Kidney epithelial cell (primary cell): ENCODE measurements at regions not wholly inside any gene's neighbourhood (a gene's known extent, or its start where the extent isn't known, plus 50 kb on each side); places are given as distances from the start of the nearest gene placed in this dataset.

Source experiments
- DNase-seq: peaks from one replicate; pipeline ENCODE4 v3.0.0-alpha.2; 2010; ENCODE audit warnings: low read depth
- H3K27me3 ChIP-seq: 2 replicates; pipeline ENCODE4 v1.6.0; 2011; ENCODE audit warnings: low read length; ENCODE audit not compliant: control insufficient read depth, insufficient read depth
- H3K36me3 ChIP-seq: 2 replicates; pipeline ENCODE4 v1.5.1; 2011; ENCODE audit warnings: low read length; ENCODE audit not compliant: control insufficient read depth, insufficient read depth
- H3K4me3 ChIP-seq: 2 replicates; pipeline ENCODE4 v1.5.1; 2011; ENCODE audit warnings: low read depth, mild to moderate bottlenecking, control low read depth, low read length
- TF ChIP-seq, protein P1 (sequence below): IDR thresholded peaks from 2 replicates; pipeline ENCODE4 v1.5.1; 2011; ENCODE audit warnings: mild to moderate bottlenecking, moderate library complexity, low read length, control low read depth, inconsistent platforms; ENCODE audit not compliant: insufficient read depth, poor library complexity, severe bottlenecking

DNA sequence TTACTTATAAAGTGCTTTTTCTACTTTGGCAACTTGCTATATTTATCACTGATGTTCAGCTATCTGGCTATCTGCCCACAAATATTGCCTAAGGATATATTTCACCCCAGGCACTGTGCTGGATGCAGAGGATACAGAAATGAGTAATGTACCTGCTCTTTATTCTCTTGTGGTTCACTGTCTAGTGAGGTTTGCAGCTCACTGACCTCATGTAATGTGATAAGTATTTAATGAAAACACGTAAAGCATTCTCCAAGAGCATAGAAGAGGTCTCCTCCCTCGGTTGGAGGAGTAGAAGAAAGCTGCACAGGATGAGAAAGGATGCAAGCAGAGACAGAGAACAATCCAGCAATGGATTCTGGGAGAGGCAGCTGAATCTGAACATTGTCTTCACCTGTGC is 610.7 kb downstream of the CBLN4 start:
- H3K36me3 ChIP-seq = no peaks in the 10 kb centered on the region
- DNase-seq = no peak
- TF ChIP-seq, protein P1, sequence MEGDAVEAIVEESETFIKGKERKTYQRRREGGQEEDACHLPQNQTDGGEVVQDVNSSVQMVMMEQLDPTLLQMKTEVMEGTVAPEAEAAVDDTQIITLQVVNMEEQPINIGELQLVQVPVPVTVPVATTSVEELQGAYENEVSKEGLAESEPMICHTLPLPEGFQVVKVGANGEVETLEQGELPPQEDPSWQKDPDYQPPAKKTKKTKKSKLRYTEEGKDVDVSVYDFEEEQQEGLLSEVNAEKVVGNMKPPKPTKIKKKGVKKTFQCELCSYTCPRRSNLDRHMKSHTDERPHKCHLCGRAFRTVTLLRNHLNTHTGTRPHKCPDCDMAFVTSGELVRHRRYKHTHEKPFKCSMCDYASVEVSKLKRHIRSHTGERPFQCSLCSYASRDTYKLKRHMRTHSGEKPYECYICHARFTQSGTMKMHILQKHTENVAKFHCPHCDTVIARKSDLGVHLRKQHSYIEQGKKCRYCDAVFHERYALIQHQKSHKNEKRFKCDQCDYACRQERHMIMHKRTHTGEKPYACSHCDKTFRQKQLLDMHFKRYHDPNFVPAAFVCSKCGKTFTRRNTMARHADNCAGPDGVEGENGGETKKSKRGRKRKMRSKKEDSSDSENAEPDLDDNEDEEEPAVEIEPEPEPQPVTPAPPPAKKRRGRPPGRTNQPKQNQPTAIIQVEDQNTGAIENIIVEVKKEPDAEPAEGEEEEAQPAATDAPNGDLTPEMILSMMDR = no peak

DNA sequence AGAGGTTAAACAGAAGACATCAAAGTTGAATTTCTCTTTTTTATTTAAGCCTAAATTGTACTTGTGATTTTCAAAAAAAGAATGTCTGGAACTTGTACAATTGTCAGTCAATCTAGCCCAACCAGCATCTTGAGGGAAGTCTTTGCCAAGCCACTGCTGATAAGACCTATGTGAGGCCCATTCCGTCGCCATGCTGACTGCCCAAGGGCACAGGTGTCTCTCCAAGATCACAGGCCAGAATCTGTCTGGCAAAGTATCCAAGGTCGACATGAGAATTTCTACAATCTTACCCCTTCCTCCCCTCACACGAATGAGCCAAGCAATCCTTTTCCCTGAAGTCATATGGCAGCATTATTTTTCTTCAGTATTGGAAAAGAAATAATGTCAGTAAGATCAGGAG is 614.5 kb downstream of the CBLN4 start:
- no peaks in the 10 kb centered on the region for H3K36me3 ChIP-seq
- no peak overlapping the region for H3K4me3 ChIP-seq
- TF ChIP-seq, protein P1 = no peak
- DNase-seq = no peak
- no peaks in the 10 kb centered on the region for H3K27me3 ChIP-seq

More for the DNA sequence above, 610.7 kb downstream of the CBLN4 start:
- Histone ChIP-seq H3K4me3 (no peak overlapping the region), H3K27me3 (no peaks in the 10 kb centered on the region)

DNA sequence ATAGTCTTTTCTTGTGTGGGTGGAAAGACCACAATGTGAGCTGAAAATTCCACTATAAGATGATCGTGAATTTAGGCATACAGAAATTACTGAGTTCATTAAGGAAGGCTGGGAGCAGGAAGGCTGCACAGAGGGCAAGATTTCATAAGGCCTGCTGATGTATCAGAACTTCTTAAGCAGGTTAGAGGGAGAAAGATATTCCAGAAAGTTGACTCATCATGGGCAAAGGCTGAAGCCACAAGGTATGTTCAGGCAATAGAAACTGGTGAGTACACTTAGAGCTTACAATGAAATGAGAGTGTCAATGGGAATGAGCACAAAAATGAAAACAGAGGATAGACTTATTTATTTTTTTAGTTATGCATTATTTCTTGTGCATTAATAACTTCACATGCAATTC is 618.6 kb downstream of the CBLN4 start:
- TF ChIP-seq, protein P1 = no peak
- Histone ChIP-seq H3K36me3 (no peaks in the 10 kb centered on the region), H3K4me3 (no peak overlapping the region), H3K27me3 (no peaks in the 10 kb centered on the region)
- DNase-seq = peak; percentile 21

DNA sequence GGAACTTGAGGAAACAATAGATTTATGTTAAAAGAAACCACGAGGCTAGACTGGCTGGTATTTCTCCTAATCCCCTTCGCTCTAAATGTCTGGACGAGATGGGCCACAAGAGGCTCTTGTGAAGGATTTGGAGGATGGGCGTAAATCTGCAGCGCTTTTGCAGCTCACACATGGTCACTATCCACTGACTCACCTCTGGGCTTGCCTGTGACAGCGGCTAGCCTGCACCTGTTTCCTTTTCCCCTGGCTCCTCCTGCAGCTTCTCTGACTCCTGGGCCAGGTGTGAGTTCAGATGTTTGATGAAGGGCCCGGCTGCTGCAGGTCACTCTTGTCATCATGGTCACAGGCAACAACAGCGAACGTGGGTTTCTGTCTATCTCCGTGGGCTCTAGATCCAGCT is 629.4 kb downstream of the CBLN4 start:
- Histone ChIP-seq H3K4me3 (no peak overlapping the region), H3K27me3 (no peaks in the 10 kb centered on the region), H3K36me3 (no peaks in the 10 kb centered on the region)
- no peak for DNase-seq
- TF ChIP-seq, protein P1 = no peak

DNA sequence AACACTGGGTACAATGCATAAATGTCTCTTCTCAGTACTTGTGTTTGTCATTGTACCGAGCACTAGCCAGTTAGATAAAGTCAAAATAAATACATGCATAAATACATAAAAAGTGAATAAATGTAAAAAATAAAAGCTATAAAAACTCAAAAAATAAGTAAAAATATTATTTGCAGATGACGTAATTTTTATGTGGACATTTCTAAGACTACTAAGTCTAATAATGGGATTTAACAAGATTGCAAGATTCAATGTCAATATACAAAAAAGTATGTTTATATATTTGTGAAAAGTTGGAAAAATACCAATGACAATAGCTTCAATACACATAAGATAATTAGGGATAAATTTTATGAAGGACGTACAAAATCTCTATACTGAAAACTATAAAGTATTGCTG is 639.6 kb downstream of the CBLN4 start:
- Histone ChIP-seq H3K4me3 (no peak overlapping the region), H3K36me3 (no peaks in the 10 kb centered on the region), H3K27me3 (no peaks in the 10 kb centered on the region)
- TF ChIP-seq, protein P1 = no peak
- DNase-seq = no peak

DNA sequence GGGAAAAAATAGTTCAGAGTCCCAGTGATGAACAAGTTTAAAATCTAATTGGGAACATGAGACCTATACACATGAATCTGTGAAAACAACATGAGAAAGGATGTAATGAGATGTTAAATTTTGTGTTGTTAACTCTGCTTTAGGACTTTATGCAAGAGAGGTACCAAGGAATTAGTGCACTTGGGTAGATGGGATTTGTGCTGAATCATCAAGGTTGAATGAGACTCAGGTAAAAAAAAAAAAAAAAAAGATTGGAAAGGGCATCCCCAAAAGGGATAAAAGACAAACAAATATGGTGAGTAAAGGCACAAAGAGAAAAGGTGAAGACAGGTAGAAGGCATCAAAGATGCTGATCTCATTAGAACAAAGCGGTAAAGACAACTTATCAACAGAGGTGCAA is 644.4 kb downstream of the CBLN4 start:
- no peaks in the 10 kb centered on the region for H3K36me3 ChIP-seq
- no peak for DNase-seq
- TF ChIP-seq, protein P1 = no peak
- H3K4me3 ChIP-seq = no peak overlapping the region
- H3K27me3 ChIP-seq = no peaks in the 10 kb centered on the region
